K562 (cell line): ENCODE measurements at regions not wholly inside any gene's neighbourhood (a gene's known extent, or its start where the extent isn't known, plus 50 kb on each side); places are given as distances from the start of the nearest gene placed in this dataset.

Source experiments
- MEF2D ChIP-seq: conservative IDR thresholded peaks from 2 replicates; pipeline ENCODE4 v1.6.1; 2016; ENCODE audit warnings: low read depth, missing genetic modification characterization, missing compliant biosample characterization
- POLR3G ChIP-seq: IDR thresholded peaks from 2 replicates; pipeline ENCODE4 v1.6.1; 2011; ENCODE audit not compliant: insufficient read length, insufficient replicate concordance; ENCODE audit errors: extremely low read depth
- SMARCC2 ChIP-seq: fragments of 450-650 bp; IDR thresholded peaks from 2 replicates; pipeline ENCODE4 v1.6.1; 2017; ENCODE audit warnings: antibody characterized with exemption, moderate library complexity, mild to moderate bottlenecking, low read depth
- TEAD2 ChIP-seq: fragments of 450-650 bp; IDR thresholded peaks from 2 replicates; pipeline ENCODE4 v1.6.1; 2016; ENCODE audit warnings: missing genetic modification characterization, control low read depth, missing compliant biosample characterization
- ZNF324 ChIP-seq: fragments of 250-450 bp; sonication (Bioruptor Pico); IDR thresholded peaks from 2 replicates; pipeline ENCODE4 v1.4.0; 2020; ENCODE audit warnings: mild to moderate bottlenecking
- ZNF764 ChIP-seq: fragments of 250-450 bp; sonication (Bioruptor Pico); IDR thresholded peaks from 2 replicates; pipeline ENCODE4 v1.4.0; 2020; ENCODE audit warnings: low read depth, mild to moderate bottlenecking, moderate library complexity
- ZNF77 ChIP-seq: fragments of 250-450 bp; sonication (Bioruptor Pico); IDR thresholded peaks from 2 replicates; pipeline ENCODE4 v1.5.0; 2020
- TF ChIP-seq, protein P1 (sequence below): fragments of 450-650 bp; IDR thresholded peaks from 2 replicates; pipeline ENCODE4 v1.6.1; 2016
- TF ChIP-seq, protein P2 (sequence below), 3 experiments: IDR thresholded peaks in 2 of 3; conservative IDR thresholded peaks in 1 of 3; 2 replicates each; pipeline ENCODE4 v1.5.1; 2011 to 2012; ENCODE audit warnings: low read length in 3 of 3, mild to moderate bottlenecking in 3 of 3, control low read depth in 2 of 3, improper control_type of control experiment in 1 of 3, inconsistent platforms in 1 of 3, low read depth in 1 of 3, mixed read lengths in 1 of 3, moderate library complexity in 1 of 3; ENCODE audit not compliant: insufficient read depth in 2 of 3
- TF ChIP-seq, protein P3 (sequence below), 2 experiments: IDR thresholded peaks in 1 of 2; conservative IDR thresholded peaks in 1 of 2; 2 replicates each; pipeline ENCODE4 v1.6.1; 2016; ENCODE audit warnings: low read depth in 2 of 2, mild to moderate bottlenecking in 1 of 2, missing compliant biosample characterization in 1 of 2, missing genetic modification characterization in 1 of 2, moderate library complexity in 1 of 2

DNA sequence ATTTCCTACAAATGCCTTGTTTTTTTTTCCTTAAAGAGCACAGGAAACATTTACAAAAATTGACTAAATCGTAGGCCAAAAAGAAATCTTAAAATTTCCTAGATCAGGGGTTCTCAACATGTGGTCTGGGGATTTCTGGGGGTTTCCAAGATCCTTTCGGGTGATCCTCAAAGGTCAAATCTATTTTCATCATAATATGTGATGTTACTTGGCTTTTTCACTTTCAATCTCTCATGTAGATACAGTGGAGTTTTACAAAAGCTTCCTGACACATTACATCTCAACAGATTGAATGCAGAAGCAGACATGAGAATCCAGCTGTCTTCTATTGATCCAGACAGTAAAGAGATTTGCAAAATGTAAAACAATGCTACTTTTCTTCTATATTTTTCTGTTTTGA lies 497.3 kb downstream of the INHBA start:
- TF ChIP-seq, protein P1, sequence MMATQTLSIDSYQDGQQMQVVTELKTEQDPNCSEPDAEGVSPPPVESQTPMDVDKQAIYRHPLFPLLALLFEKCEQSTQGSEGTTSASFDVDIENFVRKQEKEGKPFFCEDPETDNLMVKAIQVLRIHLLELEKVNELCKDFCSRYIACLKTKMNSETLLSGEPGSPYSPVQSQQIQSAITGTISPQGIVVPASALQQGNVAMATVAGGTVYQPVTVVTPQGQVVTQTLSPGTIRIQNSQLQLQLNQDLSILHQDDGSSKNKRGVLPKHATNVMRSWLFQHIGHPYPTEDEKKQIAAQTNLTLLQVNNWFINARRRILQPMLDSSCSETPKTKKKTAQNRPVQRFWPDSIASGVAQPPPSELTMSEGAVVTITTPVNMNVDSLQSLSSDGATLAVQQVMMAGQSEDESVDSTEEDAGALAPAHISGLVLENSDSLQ: no peak
- TF ChIP-seq SMARCC2 (no peak), ZNF77 (no peak), TEAD2 (tag) (no peak), ZNF764 (CRISPR knock-in tag) (no peak), MEF2D (no peak), ZNF324 (CRISPR knock-in tag) (no peak), POLR3G (no peak)
- TF ChIP-seq, protein P2, sequence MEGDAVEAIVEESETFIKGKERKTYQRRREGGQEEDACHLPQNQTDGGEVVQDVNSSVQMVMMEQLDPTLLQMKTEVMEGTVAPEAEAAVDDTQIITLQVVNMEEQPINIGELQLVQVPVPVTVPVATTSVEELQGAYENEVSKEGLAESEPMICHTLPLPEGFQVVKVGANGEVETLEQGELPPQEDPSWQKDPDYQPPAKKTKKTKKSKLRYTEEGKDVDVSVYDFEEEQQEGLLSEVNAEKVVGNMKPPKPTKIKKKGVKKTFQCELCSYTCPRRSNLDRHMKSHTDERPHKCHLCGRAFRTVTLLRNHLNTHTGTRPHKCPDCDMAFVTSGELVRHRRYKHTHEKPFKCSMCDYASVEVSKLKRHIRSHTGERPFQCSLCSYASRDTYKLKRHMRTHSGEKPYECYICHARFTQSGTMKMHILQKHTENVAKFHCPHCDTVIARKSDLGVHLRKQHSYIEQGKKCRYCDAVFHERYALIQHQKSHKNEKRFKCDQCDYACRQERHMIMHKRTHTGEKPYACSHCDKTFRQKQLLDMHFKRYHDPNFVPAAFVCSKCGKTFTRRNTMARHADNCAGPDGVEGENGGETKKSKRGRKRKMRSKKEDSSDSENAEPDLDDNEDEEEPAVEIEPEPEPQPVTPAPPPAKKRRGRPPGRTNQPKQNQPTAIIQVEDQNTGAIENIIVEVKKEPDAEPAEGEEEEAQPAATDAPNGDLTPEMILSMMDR (IDR thresholded peaks at IDR 0.05 in 2 of 3, conservative IDR thresholded peaks at IDR 0.05 in 1 of 3; ENCODE audit: insufficient read depth in 2 of 3, low read depth in 1 of 3, low read length in 3 of 3): no peak
- TF ChIP-seq, protein P3, sequence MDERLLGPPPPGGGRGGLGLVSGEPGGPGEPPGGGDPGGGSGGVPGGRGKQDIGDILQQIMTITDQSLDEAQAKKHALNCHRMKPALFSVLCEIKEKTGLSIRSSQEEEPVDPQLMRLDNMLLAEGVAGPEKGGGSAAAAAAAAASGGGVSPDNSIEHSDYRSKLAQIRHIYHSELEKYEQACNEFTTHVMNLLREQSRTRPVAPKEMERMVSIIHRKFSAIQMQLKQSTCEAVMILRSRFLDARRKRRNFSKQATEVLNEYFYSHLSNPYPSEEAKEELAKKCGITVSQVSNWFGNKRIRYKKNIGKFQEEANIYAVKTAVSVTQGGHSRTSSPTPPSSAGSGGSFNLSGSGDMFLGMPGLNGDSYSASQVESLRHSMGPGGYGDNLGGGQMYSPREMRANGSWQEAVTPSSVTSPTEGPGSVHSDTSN (CRISPR knock-in tag; IDR thresholded peaks at IDR 0.05; ENCODE audit: low read depth): no peak
- TF ChIP-seq, protein P3 (tag; conservative IDR thresholded peaks at IDR 0.05; ENCODE audit: low read depth): no peak
